Ectodermal cell (in vitro differentiated cells): ENCODE measurements at regions not wholly inside any gene's neighbourhood (a gene's known extent, or its start where the extent isn't known, plus 50 kb on each side); places are given as distances from the start of the nearest gene placed in this dataset.

Experiments
- H3K27ac ChIP-seq: 2 replicates; pipeline ENCODE4 v1.7.0; 2013; ENCODE audit warnings: mild to moderate bottlenecking, low read depth, low read length; ENCODE audit not compliant: insufficient read depth, poor library complexity, severe bottlenecking
- H3K27me3 ChIP-seq: 2 replicates; pipeline ENCODE4 v1.7.0; 2013; ENCODE audit warnings: mild to moderate bottlenecking, low read length; ENCODE audit not compliant: insufficient read depth, control insufficient read depth, poor library complexity, severe bottlenecking
- H3K36me3 ChIP-seq: one replicate; pipeline ENCODE4 v1.7.0; 2013; ENCODE audit warnings: low read length; ENCODE audit not compliant: control insufficient read depth, insufficient read depth
- H3K4me1 ChIP-seq: one replicate; pipeline ENCODE4 v1.7.0; 2013; ENCODE audit warnings: low read length; ENCODE audit not compliant: control insufficient read depth, insufficient read depth
- H3K4me3 ChIP-seq: 2 replicates; pipeline ENCODE4 v1.7.0; 2013; ENCODE audit warnings: low read depth, low read length, control low read depth; ENCODE audit not compliant: insufficient read depth
- H3K9me3 ChIP-seq: 2 replicates; pipeline ENCODE4 v1.7.0; 2013; ENCODE audit warnings: mild to moderate bottlenecking, low read length, moderate library complexity; ENCODE audit not compliant: control insufficient read depth
- WGBS, 2 experiments: methylation state at CpG; one replicate each; pipeline ENCODE4 v1.1.7; 2013; ENCODE audit warnings: missing lambda C conversion rate in 2 of 2; 5-methylcytosine and 5-hydroxymethylcytosine counted together

DNA sequence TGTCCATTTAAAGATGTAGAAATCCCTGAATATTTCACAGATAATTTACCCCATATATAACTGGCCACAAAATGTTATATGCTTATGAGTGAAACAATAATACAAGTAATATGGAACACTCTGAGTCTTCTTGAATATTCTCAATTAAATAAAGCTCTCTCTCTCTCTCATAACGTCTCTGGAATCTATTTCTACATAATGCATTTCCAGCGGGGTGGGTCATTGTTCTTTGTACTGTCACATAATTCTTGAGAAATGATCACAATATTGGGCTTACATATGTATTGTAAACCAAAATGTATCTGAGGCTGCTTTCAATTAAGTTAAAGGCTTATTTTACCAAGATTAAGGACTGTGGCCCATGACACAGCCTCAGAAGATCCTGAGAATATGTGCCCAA, 596.3 kb downstream of the FAT4 start:
- no peaks in the 10 kb centered on the region for H3K9me3 ChIP-seq
- WGBS, 2 experiments, result 64 to 100% methylated on average over 2 of the region's 2 CpGs
- H3K4me1 ChIP-seq, result no peaks in the 10 kb centered on the region
- H3K36me3 ChIP-seq, result no peaks in the 10 kb centered on the region
- H3K4me3 ChIP-seq, result no peak overlapping the region
- H3K27me3 ChIP-seq, result no peaks in the 10 kb centered on the region
- no peak overlapping the region for H3K27ac ChIP-seq

DNA sequence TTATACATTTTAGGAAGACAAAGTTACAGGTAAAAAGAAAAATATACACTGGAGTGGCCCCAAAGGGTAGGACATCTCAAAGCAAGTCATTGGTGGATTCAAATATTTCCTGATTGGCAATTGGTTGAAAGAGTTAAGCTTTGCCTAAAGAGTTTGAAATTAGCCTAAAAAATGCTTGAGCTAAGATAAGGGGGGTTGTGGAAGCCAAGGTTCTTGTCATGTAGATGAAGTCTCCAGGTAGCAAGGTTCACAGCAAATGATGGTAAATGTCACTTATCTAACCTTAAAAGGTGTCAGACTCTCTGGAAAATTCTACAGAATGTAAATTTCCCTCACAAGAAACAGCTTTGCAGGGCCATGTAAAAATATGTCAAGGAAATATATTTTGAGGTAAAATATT, 596.7 kb downstream of the FAT4 start:
- no peaks in the 10 kb centered on the region for H3K4me1 ChIP-seq
- no peaks in the 10 kb centered on the region for H3K36me3 ChIP-seq
- H3K27ac ChIP-seq, result no peak overlapping the region
- H3K4me3 ChIP-seq, result no peak overlapping the region
- no peaks in the 10 kb centered on the region for H3K9me3 ChIP-seq
- H3K27me3 ChIP-seq, result no peaks in the 10 kb centered on the region

DNA sequence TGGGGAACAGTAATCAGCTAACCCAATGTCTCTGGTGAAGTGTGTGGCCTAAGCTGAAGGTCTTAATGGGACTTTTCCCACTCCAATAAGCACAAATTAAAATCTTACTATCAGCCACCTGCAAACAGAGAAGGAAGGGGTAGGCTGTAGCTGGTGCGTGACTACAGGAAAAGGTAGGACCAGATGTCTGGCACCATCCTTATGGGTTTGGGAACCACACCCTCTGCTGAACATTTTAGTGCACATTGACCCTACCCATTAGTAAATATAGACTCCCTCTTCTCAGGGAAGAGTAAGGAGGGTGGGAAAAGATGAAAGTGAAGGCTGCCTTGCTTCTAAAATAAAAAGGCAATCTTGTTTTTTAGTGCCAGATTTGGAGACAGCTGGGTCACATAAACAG, 602.8 kb downstream of the FAT4 start:
- no peaks in the 10 kb centered on the region for H3K4me1 ChIP-seq
- H3K36me3 ChIP-seq, result no peaks in the 10 kb centered on the region
- no peak overlapping the region for H3K4me3 ChIP-seq
- H3K27ac ChIP-seq, result no peak overlapping the region
- H3K9me3 ChIP-seq, result no peaks in the 10 kb centered on the region
- H3K27me3 ChIP-seq, result no peaks in the 10 kb centered on the region
- 92 to 100% methylated on average over 1 of the region's 1 CpG for WGBS, 2 experiments

DNA sequence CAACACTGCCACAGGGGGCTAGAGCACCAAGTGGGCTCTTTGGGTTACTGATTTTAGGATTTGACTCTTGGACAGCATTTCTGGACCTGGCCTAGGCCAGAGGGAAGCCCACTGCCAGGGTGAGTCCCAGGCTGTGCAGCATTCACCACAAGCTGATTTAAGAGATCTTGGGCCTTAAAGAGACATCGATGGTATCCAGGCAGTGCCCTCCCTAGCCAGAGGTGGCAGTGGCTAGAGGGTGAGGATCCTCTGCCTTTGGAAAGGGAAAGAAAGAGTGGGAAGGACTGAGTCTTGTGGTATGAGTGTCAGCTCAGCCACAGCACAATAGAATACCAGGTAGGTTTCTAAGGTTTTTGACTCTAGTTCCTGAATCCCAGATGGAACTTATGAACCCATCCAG, 613.9 kb downstream of the FAT4 start:
- WGBS, 2 experiments, result 92 to 96% methylated on average over 1 of the region's 1 CpG
- Histone ChIP-seq H3K27ac (no peak overlapping the region), H3K4me3 (no peak overlapping the region), H3K36me3 (no peaks in the 10 kb centered on the region), H3K27me3 (no peaks in the 10 kb centered on the region), H3K9me3 (peaks cover 3% of the 10 kb centered on the region), H3K4me1 (no peaks in the 10 kb centered on the region)

DNA sequence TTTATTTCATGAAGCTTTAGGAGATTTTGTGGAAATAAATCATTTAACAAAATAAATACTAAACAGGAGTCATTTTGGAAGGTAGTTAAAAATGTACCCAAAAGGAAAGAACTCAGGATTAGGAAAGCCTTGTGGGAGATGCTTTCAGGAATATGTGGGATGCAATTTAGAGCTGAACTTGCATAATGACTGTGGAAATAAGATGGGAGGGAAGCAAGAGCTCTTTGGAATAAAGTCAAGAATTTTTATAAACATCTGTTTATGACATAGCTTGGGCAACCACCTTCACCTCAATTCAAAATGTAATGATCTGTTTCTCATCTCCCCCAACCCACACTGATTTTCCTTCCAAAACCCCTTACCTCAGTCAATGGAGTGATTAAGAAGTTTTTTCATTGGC, 623.8 kb downstream of the FAT4 start:
- Histone ChIP-seq H3K4me3 (no peak overlapping the region), H3K9me3 (no peaks in the 10 kb centered on the region), H3K27ac (no peak overlapping the region), H3K36me3 (no peaks in the 10 kb centered on the region), H3K27me3 (no peaks in the 10 kb centered on the region), H3K4me1 (no peaks in the 10 kb centered on the region)

DNA sequence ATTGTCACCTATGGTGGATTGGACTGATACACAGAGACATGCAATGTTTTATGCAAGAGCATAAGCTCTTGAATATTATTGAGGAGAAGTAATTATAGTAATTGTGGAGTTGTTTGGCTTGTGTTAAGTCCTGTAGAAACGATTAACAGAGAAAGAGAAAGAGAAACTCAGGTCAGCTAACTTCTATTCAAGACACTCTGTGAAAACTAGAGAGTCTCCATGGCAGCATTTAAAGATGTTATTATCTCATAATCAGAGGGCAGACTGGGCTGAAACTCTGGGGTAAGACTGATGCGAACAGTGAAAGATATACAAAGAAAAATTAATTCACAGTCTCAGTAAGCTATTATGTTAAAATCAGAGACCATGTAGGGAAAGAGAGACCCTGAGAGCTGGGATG, 625.7 kb downstream of the FAT4 start:
- H3K27ac ChIP-seq, result no peak overlapping the region
- H3K9me3 ChIP-seq, result no peaks in the 10 kb centered on the region
- no peak overlapping the region for H3K4me3 ChIP-seq
- H3K36me3 ChIP-seq, result no peaks in the 10 kb centered on the region
- no peaks in the 10 kb centered on the region for H3K4me1 ChIP-seq
- H3K27me3 ChIP-seq, result no peaks in the 10 kb centered on the region
- 90 to 92% methylated on average over 1 to 2 of the region's 2 CpGs for WGBS, 2 experiments

DNA sequence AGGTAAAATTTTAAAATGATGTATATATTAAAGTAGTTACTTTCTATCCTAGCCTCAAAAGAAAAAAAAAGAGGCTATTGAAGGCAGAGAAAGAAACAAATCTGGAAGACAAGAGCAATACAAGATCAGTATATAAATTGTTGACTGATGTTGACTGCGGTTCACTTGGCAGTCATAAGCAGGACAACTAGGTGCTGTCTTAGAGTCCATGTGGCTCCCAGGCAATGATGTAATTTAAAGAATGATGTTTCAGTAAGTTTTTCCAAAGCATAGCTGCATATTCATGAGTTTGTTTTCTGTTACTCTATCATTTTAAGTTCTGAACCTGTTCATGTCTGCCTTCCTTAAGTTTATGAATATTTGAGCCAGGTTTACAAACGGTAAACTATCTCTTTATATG, 630.2 kb downstream of the FAT4 start:
- H3K36me3 ChIP-seq, result no peaks in the 10 kb centered on the region
- WGBS, 2 experiments, result 96 to 97% methylated on average over 1 of the region's 2 CpGs
- no peak overlapping the region for H3K4me3 ChIP-seq
- H3K27me3 ChIP-seq, result no peaks in the 10 kb centered on the region
- no peaks in the 10 kb centered on the region for H3K9me3 ChIP-seq
- H3K4me1 ChIP-seq, result no peaks in the 10 kb centered on the region
- no peak overlapping the region for H3K27ac ChIP-seq

DNA sequence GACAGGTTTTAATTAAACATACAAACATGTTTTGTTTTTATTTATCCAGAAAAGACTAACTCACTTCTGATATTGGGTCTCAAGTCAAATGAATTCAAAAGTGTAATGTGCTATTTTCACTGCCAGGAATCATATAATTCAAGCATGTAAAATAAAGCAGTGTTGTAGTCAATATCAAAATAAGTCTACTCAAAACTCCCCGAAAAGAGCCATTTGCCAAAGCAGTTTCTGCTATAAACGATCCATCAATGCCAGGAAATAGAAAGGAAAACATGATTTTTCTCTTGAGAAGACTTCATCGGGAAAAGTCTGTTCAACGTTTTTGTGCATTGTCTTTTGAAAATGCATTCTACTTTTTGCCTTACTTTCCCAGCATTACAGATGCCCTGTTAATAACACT, 633.3 kb downstream of the FAT4 start:
- Histone ChIP-seq H3K4me1 (no peaks in the 10 kb centered on the region), H3K27me3 (no peaks in the 10 kb centered on the region), H3K9me3 (no peaks in the 10 kb centered on the region), H3K27ac (no peak overlapping the region), H3K4me3 (no peak overlapping the region), H3K36me3 (no peaks in the 10 kb centered on the region)
- WGBS, 2 experiments, result 93 to 100% methylated on average over 4 of the region's 4 CpGs

DNA sequence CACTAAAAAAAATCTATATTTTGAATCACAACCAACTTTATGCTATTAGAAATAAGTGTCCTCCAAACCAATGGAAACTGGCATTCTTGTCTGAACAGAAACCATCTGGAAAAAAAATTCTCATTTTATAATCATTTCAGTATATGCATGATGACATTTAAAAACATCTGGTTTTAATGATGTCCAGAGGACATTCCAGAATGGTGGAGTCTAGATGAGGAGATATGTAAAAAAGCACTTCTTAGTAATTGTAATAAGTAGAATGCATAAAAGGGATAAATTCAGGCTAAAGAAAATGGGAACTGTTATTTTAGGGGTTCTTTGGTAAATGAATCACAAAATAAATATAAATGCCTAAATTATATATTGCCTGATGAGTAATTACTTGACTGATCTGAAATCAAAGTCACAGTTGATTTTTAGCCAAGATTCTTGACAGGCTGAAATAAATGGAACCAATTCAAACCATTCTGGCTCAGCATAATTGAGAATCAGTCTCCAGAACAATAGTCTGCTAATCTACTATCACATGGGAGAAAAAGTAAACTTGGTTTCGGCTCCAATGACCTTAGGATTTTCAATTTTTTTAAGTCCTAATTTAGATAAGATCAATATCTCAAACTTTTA, 636.6 kb downstream of the FAT4 start:
- H3K4me3 ChIP-seq, result no peak overlapping the region
- no CpG with 5 or more reads among the region's 1 CpG for WGBS, 2 experiments
- H3K27me3 ChIP-seq, result no peaks in the 10 kb centered on the region
- H3K36me3 ChIP-seq, result no peaks in the 10 kb centered on the region
- H3K27ac ChIP-seq, result no peak overlapping the region
- H3K4me1 ChIP-seq, result no peaks in the 10 kb centered on the region
- H3K9me3 ChIP-seq, result no peaks in the 10 kb centered on the region

DNA sequence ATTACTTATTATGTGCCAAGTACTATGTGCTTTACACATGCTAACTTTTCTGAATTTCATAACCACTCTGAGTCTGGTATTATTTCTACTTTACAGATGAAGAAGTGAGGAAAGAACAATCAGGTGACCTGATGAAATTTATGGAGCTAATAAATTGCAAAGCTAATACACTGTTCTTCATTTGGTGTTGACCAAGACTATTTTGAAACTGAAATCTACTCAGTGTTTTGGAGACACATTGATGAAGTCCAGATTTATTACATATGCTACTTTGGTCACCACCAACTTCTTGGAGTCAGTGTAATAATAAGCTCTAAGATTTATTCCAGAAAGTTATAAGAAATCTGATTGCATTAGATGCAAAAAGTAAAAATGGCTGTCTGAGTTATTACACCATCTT, 637.9 kb downstream of the FAT4 start:
- Histone ChIP-seq H3K4me1 (no peaks in the 10 kb centered on the region), H3K27me3 (no peaks in the 10 kb centered on the region), H3K36me3 (no peaks in the 10 kb centered on the region), H3K9me3 (no peaks in the 10 kb centered on the region), H3K27ac (no peak overlapping the region), H3K4me3 (no peak overlapping the region)

DNA sequence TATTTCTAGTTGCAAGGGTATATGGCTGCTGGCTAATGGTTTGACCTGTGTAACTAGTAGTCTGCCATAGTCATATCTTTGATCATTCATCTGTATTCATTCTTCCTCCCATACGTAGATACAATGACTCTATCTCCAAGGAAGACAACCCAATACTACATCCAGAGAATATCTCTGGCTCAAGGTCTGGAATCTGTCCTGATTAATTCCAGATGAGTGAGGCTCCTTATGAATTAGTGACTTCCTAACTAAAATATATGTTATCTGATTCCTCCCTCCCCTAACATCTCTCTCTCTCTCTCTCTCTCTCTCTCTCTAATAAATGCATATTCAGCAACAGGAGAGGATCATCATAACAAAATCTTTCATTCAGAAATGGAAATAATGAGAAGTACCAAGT, 641.5 kb downstream of the FAT4 start:
- Histone ChIP-seq H3K27me3 (no peaks in the 10 kb centered on the region), H3K9me3 (no peaks in the 10 kb centered on the region), H3K36me3 (no peaks in the 10 kb centered on the region), H3K4me1 (no peaks in the 10 kb centered on the region), H3K4me3 (no peak overlapping the region), H3K27ac (no peak overlapping the region)
- WGBS, 2 experiments, result 91 to 100% methylated on average over 1 of the region's 1 CpG
